ELR (cell line): ENCODE measurements at regions not wholly inside any gene's neighbourhood (a gene's known extent, or its start where the extent isn't known, plus 50 kb on each side); places are given as distances from the start of the nearest gene placed in this dataset.

Source experiments
- DNase-seq: peaks from one replicate; pipeline ENCODE4 v3.0.0-alpha.2; 2015; ENCODE audit warnings: low read depth

- DNase-seq = no peak
Measured at GRCh38 chr11:104433751-104434150, 269.8 kb upstream of the PDGFD start.

GRCh38 chr11:104432981-104433380 is 269.0 kb upstream of the PDGFD start:
- DNase-seq = no peak

DNA sequence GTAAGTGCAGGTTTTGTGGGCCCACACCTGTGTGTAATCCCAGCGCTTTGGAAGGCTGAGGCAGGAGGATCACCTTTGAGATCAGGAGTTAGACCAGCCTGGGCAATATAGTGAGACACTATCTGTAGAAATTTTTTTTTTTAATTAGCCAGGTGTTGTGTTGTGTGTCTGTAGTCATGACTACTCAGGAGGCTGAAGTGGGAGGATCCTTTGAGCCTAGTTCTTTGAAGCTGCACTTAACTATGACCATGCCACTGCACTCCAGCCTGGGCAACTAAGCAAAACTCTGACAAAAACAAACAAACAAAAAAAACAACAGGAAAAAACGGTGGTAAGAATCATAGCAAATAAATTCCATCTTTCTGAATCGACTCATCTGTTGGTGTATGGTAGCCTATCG is 268.6 kb upstream of the PDGFD start:
- DNase-seq = no peak

DNA sequence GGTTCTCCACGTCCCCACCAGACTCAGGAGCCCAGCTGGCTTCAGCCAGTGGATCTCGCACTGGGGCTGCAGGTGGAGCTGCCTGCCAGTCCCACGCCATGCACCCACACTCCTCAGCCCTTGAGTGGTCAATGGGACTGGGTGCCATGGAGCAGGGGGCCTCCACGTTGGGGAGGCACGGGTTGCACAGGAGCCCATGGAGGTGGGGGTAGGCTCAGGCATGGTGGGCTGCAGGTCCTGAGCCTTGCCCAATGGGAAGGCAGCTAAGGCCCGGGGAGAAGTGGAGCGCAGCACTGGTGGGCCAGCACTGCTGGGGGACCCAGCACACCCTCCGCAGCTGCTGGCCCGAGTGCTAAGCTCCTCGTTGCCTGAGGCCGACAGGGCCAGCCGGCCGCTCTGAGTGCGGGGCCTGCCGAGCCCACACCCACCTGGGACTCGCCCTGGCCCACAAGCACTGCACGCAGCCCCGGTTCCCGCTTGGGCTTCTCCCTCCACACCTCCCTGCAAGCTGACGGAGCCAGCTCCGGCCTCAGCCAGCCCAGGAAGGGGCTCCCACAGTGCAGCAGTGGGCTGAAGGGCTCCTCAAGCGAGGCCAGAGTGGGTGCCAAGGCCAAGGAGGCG is 258.5 kb upstream of the PDGFD start:
- DNase-seq = no peak

GRCh38 chr11:104410336-104410735 is 246.4 kb upstream of the PDGFD start:
- no peak for DNase-seq

- no peak for DNase-seq
Measured at GRCh38 chr11:104408630-104409029, 244.7 kb upstream of the PDGFD start.

GRCh38 chr11:104405277-104405676 is 241.3 kb upstream of the PDGFD start:
- DNase-seq = no peak

- DNase-seq = peak; percentile 3
Measured at GRCh38 chr11:104404231-104405175, 240.6 kb upstream of the PDGFD start.

GRCh38 chr11:104402812-104403521 is 239.0 kb upstream of the PDGFD start:
- no peak for DNase-seq

DNA sequence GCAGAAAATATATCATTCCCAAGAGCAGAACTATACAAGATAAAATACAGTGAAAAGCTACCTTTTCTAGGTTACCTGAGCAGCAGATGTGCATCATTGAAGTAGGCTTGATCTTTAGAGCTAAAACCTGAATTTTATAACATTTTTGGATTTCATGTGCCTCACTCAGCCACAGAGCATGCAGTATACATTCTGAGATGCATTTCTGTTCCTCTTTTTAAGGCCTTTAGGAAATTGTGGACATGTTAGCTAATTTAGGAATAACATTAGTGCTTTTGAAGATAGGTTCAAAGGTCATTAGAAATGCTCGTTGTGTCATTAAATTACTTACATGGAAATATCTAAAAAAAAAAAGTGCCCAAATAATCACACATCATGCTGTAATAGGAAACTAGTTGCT is 230.6 kb upstream of the PDGFD start:
- DNase-seq = no peak

DNA sequence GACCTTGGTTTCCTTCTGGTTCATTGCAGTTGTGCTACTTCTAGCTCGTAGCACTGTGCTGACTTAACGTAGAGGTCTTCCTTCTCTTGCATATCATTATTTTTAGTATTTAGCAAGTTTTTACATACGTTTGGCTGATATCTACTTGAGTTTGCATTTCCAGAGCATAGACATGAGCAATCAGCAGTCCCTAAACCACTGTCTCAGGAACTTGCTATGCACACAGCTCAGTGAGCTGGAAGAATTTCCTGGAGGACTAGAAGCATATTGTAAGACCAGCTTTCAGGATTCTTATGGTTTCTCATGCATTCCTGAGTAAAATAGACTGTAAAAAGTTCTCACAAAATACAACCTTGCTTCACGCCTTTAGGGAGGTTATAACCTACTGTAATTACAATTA is 226.7 kb upstream of the PDGFD start:
- peak; percentile 54 for DNase-seq

GRCh38 chr11:104385884-104386283 is 221.9 kb upstream of the PDGFD start:
- no peak for DNase-seq

DNA sequence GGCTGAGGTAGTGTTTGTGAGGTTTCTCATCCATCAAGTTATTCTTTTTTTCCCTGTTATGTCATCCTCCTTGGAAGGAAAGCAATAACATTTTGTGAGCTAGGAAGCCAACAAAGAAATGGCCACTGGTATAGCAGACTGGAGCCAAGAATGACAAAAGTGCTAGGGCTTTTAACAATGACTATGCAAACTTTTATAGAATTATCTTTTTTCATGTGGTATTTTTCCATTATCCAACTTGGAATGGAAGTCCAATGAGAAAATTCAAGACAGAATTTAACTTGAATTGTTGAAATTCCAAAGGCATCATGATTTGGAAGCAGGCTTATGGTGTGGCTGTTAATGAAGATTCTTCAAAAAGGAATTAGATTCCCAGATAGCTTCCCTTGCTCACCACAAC is 216.4 kb upstream of the PDGFD start:
- DNase-seq = no peak

- no peak for DNase-seq
Measured at GRCh38 chr11:104372111-104372510, 208.2 kb upstream of the PDGFD start.

- DNase-seq = no peak
Measured at GRCh38 chr11:104370478-104370877, 206.5 kb upstream of the PDGFD start.

GRCh38 chr11:104369761-104370160 is 205.8 kb upstream of the PDGFD start:
- peak; percentile 4 for DNase-seq

- DNase-seq = no peak
Measured at GRCh38 chr11:104366321-104366734, 202.4 kb upstream of the PDGFD start.

GRCh38 chr11:104365676-104366075 is 201.7 kb upstream of the PDGFD start:
- no peak for DNase-seq

GRCh38 chr11:104361975-104362374 is 198.0 kb upstream of the PDGFD start:
- no peak for DNase-seq

DNA sequence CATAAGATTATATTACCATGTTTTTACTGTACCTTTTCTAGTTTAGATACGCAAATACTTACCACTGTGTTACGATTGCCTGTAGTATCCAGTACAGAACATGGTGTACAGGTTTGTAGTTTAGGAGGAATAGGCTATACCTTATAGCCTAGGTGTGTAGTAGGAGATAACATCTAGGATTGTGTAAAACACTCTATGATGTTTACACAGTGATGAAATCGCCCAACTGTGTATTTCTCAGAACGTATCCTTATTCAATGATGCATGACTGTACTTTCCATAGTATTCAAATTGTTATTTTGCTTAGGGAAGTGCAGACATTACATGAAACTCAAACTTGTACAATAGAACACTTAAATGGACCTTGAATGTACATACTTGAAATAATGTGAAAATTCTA is 188.1 kb upstream of the PDGFD start:
- DNase-seq = no peak

DNA sequence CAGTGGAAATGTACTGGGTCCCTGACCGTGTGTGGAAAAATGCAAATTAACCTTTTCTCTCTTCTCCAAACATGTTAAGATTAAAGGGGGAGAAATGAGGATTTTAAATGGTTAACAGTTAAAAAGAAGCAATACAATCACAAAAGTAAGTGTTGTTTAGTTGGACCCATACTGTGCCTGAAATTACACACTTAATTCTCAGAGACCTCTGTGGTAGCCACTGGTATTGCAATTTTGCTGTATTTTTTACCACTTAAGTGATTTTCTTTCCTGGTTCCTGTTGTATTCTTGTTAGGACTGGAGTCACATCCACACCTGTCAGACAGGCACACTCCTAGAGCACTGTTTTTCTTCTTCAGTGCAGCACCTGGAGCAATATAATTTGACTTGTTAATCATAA is 179.6 kb upstream of the PDGFD start:
- DNase-seq = peak; percentile 35

GRCh38 chr11:104340590-104340989 is 176.6 kb upstream of the PDGFD start:
- no peak for DNase-seq

DNA sequence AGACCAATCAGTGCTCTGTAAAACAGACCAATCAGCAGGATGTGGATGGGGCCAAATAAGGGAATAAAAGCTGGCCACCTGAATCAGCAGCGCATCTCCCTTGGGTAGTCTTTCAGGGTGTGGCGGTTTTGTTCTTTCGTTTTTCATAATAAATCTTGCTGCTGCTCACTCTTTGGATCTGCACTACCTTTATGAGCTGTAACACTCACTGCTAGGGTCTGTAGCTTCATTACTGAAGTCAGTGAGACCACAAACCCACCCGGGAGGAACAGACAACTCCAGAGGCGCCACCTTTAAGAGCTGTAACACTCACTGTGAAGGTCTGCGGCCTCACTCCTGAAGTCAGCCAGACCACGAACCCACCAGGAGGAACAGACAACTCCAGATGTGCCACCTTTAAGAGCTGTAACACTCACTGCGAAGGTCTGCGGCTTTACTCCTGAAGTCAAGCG is 175.5 kb upstream of the PDGFD start:
- no peak for DNase-seq
